ENCODE measurements at regions not wholly inside any gene's neighbourhood (a gene's known extent, or its start where the extent isn't known, plus 50 kb on each side); places are given as distances from the start of the nearest gene placed in this dataset.

GRCh38 chr4:110704748-110705439 lies 82.0 kb upstream of the PITX2 start:
- Histone ChIP-seq H4K20me1 (ENCODE audit: control insufficient read depth, insufficient read depth, low read length, poor library complexity, severe bottlenecking) (no peaks in the 10 kb centered on the region), H3K79me2 (ENCODE audit: control insufficient read depth, insufficient read depth, low read length) (no peaks in the 10 kb centered on the region), H2AFZ (ENCODE audit: insufficient read depth, low read depth, low read length, poor library complexity, severe bottlenecking) (no peak overlapping the region), H3K4me2 (replicated peaks; ENCODE audit: low read depth, low read length, poor library complexity, severe bottlenecking) (peak overlapping the region; percentile 21), H3K4me1 (ENCODE audit: control insufficient read depth in 2 of 2, insufficient read depth in 2 of 2, low read length in 2 of 2) (peaks cover 12% of the 10 kb centered on the region in 2 donors), H3K27me3 (replicated peaks in 1 of 4; ENCODE audit: control extremely low read depth in 1 of 4, control insufficient read depth in 3 of 4, insufficient read depth in 4 of 4, low read length in 3 of 4) (no peaks in the 10 kb centered on the region), H3K36me3 (replicated peaks in 1 of 2; ENCODE audit: control extremely low read depth in 1 of 2, control insufficient read depth in 1 of 2, extremely low read depth in 1 of 2, insufficient read depth in 2 of 2, low read length in 1 of 2) (no peaks in the 10 kb centered on the region), H3K27ac (ENCODE audit: low read length in 2 of 2) (no peak overlapping the region), H3K4me3 (ENCODE audit: control extremely low read depth in 1 of 5, extremely low read depth in 1 of 5, insufficient read depth in 1 of 5, low read depth in 2 of 5, low read length in 4 of 5) (no peak overlapping the region), H3K9ac (ENCODE audit: low read length) (no peak overlapping the region), H3K9me3 (ENCODE audit: control extremely low read depth in 1 of 3, control insufficient read depth in 2 of 3, insufficient read depth in 1 of 3, low read length in 2 of 3) (peaks cover 0 to 3% (median 0%) of the 10 kb centered on the region in 3 donors)
- CTCF ChIA-PET, result no interaction called here
- Mint-ChIP-seq H3K4me1 (peaks cover 15% of the 10 kb centered on the region), H3K27ac (no peak overlapping the region), H3K27me3 (peaks cover 3% of the 10 kb centered on the region), H3K4me3 (peak overlapping the region; percentile 46), H3K9me3 (ENCODE audit: insufficient read depth) (peaks cover 13% of the 10 kb centered on the region)
- intact Hi-C loops (cut with micrococcal nuclease), result no loop called here
- no peak for ATAC-seq (ENCODE audit: low read depth)
- WGBS (ENCODE audit: insufficient coverage), result 14% methylated on average over 2 of the region's 7 CpGs
- POLR2A ChIA-PET, result no interaction called here
- DNase-seq, result peak; percentile 7
- TF ChIP-seq CTCF (IDR thresholded peaks at IDR 0.05) (no peak), EZH2 (IDR thresholded peaks at IDR 0.05; ENCODE audit: borderline replicate concordance, insufficient read depth, low read depth, low read length, poor library complexity, severe bottlenecking) (no peak)

- H3K4me3 ChIP-seq (ENCODE audit: control extremely low read depth in 1 of 5, extremely low read depth in 1 of 5, insufficient read depth in 1 of 5, low read depth in 2 of 5, low read length in 4 of 5), result no peak overlapping the region
- no CpG with 5 or more reads among the region's 4 CpGs for WGBS (ENCODE audit: insufficient coverage)
- intact Hi-C loops (cut with micrococcal nuclease), result no loop called here
- H3K9ac ChIP-seq (ENCODE audit: low read length), result no peak overlapping the region
- POLR2A ChIA-PET, result no interaction called here
- H3K79me2 ChIP-seq (ENCODE audit: control insufficient read depth, insufficient read depth, low read length), result no peaks in the 10 kb centered on the region
- peak overlapping the region; percentile 21 for H3K4me2 ChIP-seq (replicated peaks; ENCODE audit: low read depth, low read length, poor library complexity, severe bottlenecking)
- H3K4me1 ChIP-seq (ENCODE audit: control insufficient read depth in 2 of 2, insufficient read depth in 2 of 2, low read length in 2 of 2), result peaks cover 12% of the 10 kb centered on the region in 2 donors
- no peaks in the 10 kb centered on the region for H3K36me3 ChIP-seq (replicated peaks in 1 of 2; ENCODE audit: control extremely low read depth in 1 of 2, control insufficient read depth in 1 of 2, extremely low read depth in 1 of 2, insufficient read depth in 2 of 2, low read length in 1 of 2)
- ATAC-seq (ENCODE audit: low read depth) (no peak), DNase-seq (no peak)
- CTCF ChIA-PET, result no interaction called here
- H4K20me1 ChIP-seq (ENCODE audit: control insufficient read depth, insufficient read depth, low read length, poor library complexity, severe bottlenecking), result no peaks in the 10 kb centered on the region
- H2AFZ ChIP-seq (ENCODE audit: insufficient read depth, low read depth, low read length, poor library complexity, severe bottlenecking), result no peak overlapping the region
- H3K27ac Mint-ChIP-seq, result no peak overlapping the region
- no peaks in the 10 kb centered on the region for H3K27me3 ChIP-seq (replicated peaks in 1 of 4; ENCODE audit: control extremely low read depth in 1 of 4, control insufficient read depth in 3 of 4, insufficient read depth in 4 of 4, low read length in 3 of 4)
- H3K27me3 Mint-ChIP-seq, result peaks cover 3% of the 10 kb centered on the region
- H3K27ac ChIP-seq (ENCODE audit: low read length in 2 of 2), result no peak overlapping the region
- H3K4me3 Mint-ChIP-seq, result peak overlapping the region; percentile 46
- peaks cover 0 to 3% (median 0%) of the 10 kb centered on the region in 3 donors for H3K9me3 ChIP-seq (ENCODE audit: control extremely low read depth in 1 of 3, control insufficient read depth in 2 of 3, insufficient read depth in 1 of 3, low read length in 2 of 3)
- TF ChIP-seq CTCF (IDR thresholded peaks at IDR 0.05), result no peak
- H3K4me1 Mint-ChIP-seq, result peaks cover 15% of the 10 kb centered on the region
- peaks cover 13% of the 10 kb centered on the region for H3K9me3 Mint-ChIP-seq (ENCODE audit: insufficient read depth)
These were observed 82.5 kb upstream of the PITX2 start for GRCh38 chr4:110705440-110705782.

Measured in B cell (primary cell).